HepG2 (cell line): ENCODE measurements at regions not wholly inside any gene's neighbourhood (a gene's known extent, or its start where the extent isn't known, plus 50 kb on each side); places are given as distances from the start of the nearest gene placed in this dataset.

Experiments
- NFE2L1 ChIP-seq: sonication (generic); formaldehyde crosslinking; IDR thresholded peaks from 2 replicates; pipeline ENCODE4 v1.4.0; 2020; ENCODE audit warnings: missing genetic modification reagents, mild to moderate bottlenecking, borderline replicate concordance
- NR2F2 ChIP-seq: IDR thresholded peaks from 2 replicates; pipeline ENCODE4 v1.6.1; 2012; ENCODE audit warnings: low read depth, inconsistent platforms, borderline replicate concordance
- RBAK ChIP-seq: sonication (generic); formaldehyde crosslinking; IDR thresholded peaks from 2 replicates; pipeline ENCODE4 v1.5.1; 2020; ENCODE audit warnings: mild to moderate bottlenecking, missing genetic modification reagents
- SKI ChIP-seq: fragments of 450-650 bp; IDR thresholded peaks from one replicate; pipeline ENCODE4 v1.6.1; 2018; ENCODE audit warnings: mild to moderate bottlenecking; ENCODE audit not compliant: partially characterized antibody
- SP4 ChIP-seq: sonication (generic); formaldehyde crosslinking; IDR thresholded peaks from 2 replicates; pipeline ENCODE4 v1.8.1; 2023; ENCODE audit warnings: mild to moderate bottlenecking, missing genetic modification reagents
- ZKSCAN1 ChIP-seq: fragments of 150-350 bp; IDR thresholded peaks from 2 replicates; pipeline ENCODE4 v1.6.1; 2014; ENCODE audit warnings: low read length
- ZKSCAN8 ChIP-seq: IDR thresholded peaks from 2 replicates; pipeline ENCODE4 v1.6.1; 2016; ENCODE audit warnings: borderline replicate concordance, missing genetic modification reagents, missing compliant biosample characterization
- TF ChIP-seq, protein P1 (sequence below): sonication (generic); formaldehyde crosslinking; IDR thresholded peaks from 2 replicates; pipeline ENCODE4 v1.5.0; 2020; ENCODE audit warnings: mild to moderate bottlenecking, missing genetic modification reagents, moderate library complexity
- TF ChIP-seq, protein P2 (sequence below): sonication (generic); formaldehyde crosslinking; IDR thresholded peaks from 2 replicates; pipeline ENCODE4 v1.4.0; 2020; ENCODE audit warnings: missing genetic modification reagents, borderline replicate concordance

DNA sequence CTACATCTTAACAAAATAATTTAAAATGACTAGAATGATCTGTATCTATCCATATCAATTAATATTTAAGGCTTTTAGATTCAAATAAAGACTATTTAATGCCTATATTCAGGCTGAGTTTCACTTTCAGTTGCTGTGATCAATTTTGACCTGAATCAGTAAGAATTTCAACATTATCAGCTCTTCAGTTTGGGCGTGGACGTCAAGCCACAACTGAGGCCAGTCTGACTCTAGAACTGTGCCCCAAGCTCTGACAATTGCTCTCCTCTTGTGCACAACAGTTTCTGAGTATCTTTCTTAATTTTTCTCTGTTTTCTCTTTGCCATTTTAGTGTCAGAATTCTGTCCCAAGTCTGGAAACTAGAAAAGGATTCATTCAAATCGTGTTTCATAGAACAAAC lies 1095.5 kb downstream of the PLA2G4A start:
- TF ChIP-seq NFE2L1 (CRISPR knock-in tag) (no peak), SKI (no peak), ZKSCAN8 (no peak), NR2F2 (no peak), SP4 (no peak), ZKSCAN1 (no peak), RBAK (CRISPR knock-in tag) (no peak)
- TF ChIP-seq, protein P1, sequence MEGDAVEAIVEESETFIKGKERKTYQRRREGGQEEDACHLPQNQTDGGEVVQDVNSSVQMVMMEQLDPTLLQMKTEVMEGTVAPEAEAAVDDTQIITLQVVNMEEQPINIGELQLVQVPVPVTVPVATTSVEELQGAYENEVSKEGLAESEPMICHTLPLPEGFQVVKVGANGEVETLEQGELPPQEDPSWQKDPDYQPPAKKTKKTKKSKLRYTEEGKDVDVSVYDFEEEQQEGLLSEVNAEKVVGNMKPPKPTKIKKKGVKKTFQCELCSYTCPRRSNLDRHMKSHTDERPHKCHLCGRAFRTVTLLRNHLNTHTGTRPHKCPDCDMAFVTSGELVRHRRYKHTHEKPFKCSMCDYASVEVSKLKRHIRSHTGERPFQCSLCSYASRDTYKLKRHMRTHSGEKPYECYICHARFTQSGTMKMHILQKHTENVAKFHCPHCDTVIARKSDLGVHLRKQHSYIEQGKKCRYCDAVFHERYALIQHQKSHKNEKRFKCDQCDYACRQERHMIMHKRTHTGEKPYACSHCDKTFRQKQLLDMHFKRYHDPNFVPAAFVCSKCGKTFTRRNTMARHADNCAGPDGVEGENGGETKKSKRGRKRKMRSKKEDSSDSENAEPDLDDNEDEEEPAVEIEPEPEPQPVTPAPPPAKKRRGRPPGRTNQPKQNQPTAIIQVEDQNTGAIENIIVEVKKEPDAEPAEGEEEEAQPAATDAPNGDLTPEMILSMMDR (CRISPR knock-in tag): no peak
- TF ChIP-seq, protein P2, sequence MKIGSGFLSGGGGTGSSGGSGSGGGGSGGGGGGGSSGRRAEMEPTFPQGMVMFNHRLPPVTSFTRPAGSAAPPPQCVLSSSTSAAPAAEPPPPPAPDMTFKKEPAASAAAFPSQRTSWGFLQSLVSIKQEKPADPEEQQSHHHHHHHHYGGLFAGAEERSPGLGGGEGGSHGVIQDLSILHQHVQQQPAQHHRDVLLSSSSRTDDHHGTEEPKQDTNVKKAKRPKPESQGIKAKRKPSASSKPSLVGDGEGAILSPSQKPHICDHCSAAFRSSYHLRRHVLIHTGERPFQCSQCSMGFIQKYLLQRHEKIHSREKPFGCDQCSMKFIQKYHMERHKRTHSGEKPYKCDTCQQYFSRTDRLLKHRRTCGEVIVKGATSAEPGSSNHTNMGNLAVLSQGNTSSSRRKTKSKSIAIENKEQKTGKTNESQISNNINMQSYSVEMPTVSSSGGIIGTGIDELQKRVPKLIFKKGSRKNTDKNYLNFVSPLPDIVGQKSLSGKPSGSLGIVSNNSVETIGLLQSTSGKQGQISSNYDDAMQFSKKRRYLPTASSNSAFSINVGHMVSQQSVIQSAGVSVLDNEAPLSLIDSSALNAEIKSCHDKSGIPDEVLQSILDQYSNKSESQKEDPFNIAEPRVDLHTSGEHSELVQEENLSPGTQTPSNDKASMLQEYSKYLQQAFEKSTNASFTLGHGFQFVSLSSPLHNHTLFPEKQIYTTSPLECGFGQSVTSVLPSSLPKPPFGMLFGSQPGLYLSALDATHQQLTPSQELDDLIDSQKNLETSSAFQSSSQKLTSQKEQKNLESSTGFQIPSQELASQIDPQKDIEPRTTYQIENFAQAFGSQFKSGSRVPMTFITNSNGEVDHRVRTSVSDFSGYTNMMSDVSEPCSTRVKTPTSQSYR (CRISPR knock-in tag): no peak
